ENCODE measurements at regions not wholly inside any gene's neighbourhood (a gene's known extent, or its start where the extent isn't known, plus 50 kb on each side); places are given as distances from the start of the nearest gene placed in this dataset.
"Not testable (repeated sequence)": the region's sequence is repeated elsewhere in the genome, so short reads cannot be mapped to it uniquely, and the experiment has no call there.

DNA sequence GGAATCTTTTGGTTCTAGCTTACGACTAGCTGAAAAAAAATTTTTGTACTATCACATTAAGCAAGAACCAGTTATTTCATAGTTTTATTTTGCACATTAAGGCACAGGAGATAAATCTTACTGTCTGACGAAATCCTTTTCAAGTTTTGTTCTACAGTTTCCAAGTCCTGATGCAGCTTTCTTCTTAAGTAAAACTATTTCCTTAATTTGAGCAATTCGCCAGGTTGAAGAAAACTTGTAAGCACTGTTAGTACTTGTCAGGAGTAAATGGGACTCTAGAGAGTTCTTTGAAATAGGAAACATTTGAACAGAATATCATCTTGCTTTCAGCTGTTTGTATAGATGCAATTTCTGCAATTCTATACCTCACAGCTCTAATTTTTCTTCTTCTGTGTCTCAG, 318.8 kb upstream of the ELAVL2 start:
- DNase-seq: no peak
- no peak overlapping the region for H3K4me2 ChIP-seq (ENCODE audit: unreplicated experiment)
- H3K79me2 ChIP-seq (ENCODE audit: insufficient read depth): no peaks in the 10 kb centered on the region
- H3F3A ChIP-seq (ENCODE audit: insufficient read depth): no peaks in the 10 kb centered on the region
- no peaks in the 10 kb centered on the region for H4K20me1 ChIP-seq (ENCODE audit: insufficient read depth)
- H3K27ac ChIP-seq: no peak overlapping the region
- in situ Hi-C loops (cut with MboI): no loop called here
- no peak overlapping the region for H2AFZ ChIP-seq
- H3K36me3 ChIP-seq (ENCODE audit: low read depth): no peaks in the 10 kb centered on the region
- H3K9me3 ChIP-seq (ENCODE audit: low read depth): no peaks in the 10 kb centered on the region
- no peaks in the 10 kb centered on the region for H3K9me2 ChIP-seq (ENCODE audit: insufficient read depth)
- TF ChIP-seq EZH2 (IDR thresholded peaks at IDR 0.05; ENCODE audit: insufficient read depth, poor library complexity, severe bottlenecking) (no peak), EZH2phosphoT487 (IDR thresholded peaks at IDR 0.05; ENCODE audit: insufficient read depth, low read depth) (no peak)
- H3K4me1 ChIP-seq (ENCODE audit: insufficient read depth): no peaks in the 10 kb centered on the region
- H3K4me3 ChIP-seq: no peak overlapping the region
- H3K9ac ChIP-seq: no peak overlapping the region
- 0 to 1% methylated on average over 3 of the region's 3 CpGs for WGBS, 2 experiments (ENCODE audit: low coverage in 1 of 2, low lambda C conversion rate in 2 of 2, missing lambda C conversion rate in 2 of 2)
- H3K27me3 ChIP-seq (replicated peaks; ENCODE audit: insufficient read depth): no peaks in the 10 kb centered on the region

DNA sequence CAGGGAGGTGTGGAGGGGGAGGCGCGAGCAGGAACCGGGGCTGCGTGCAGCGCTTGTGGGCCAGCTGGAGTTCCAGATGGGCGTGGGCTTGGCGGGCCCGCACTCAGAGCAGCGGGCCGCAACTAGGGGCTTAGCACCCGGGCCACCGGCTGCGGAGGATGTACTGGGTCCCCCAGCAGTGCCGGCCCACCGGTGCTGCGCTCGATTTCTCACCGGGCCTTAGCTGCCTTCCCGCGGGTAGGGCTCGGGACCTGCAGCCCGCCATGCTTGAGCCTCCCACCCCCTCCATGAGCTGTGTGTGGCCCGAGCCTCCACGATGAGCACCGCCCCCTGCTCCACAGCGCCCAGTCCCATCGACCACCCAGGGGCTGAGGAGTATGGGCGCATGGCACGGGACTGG, 309.0 kb upstream of the ELAVL2 start:
- H3K36me3 ChIP-seq (ENCODE audit: low read depth); H3K9me3 ChIP-seq (ENCODE audit: low read depth); H3K27ac ChIP-seq; H3K9ac ChIP-seq; H3K79me2 ChIP-seq (ENCODE audit: insufficient read depth); H3K27me3 ChIP-seq (replicated peaks; ENCODE audit: insufficient read depth); H3F3A ChIP-seq (ENCODE audit: insufficient read depth); in situ Hi-C loops (cut with MboI); H3K4me3 ChIP-seq; H4K20me1 ChIP-seq (ENCODE audit: insufficient read depth); H3K4me2 ChIP-seq (ENCODE audit: unreplicated experiment); H3K4me1 ChIP-seq (ENCODE audit: insufficient read depth); DNase-seq; H3K9me2 ChIP-seq (ENCODE audit: insufficient read depth); H2AFZ ChIP-seq: not testable (repeated sequence)
- WGBS, 2 experiments (ENCODE audit: low coverage in 1 of 2, low lambda C conversion rate in 2 of 2, missing lambda C conversion rate in 2 of 2): 70 to 76% methylated on average over 10 to 18 of the region's 29 CpGs

GRCh38 chr9:24132244-24132643, 306.2 kb upstream of the ELAVL2 start:
- Histone ChIP-seq H3F3A (ENCODE audit: insufficient read depth) (no peaks in the 10 kb centered on the region), H3K79me2 (ENCODE audit: insufficient read depth) (no peaks in the 10 kb centered on the region), H3K27ac (no peak overlapping the region), H3K4me3 (no peak overlapping the region), H3K36me3 (ENCODE audit: low read depth) (no peaks in the 10 kb centered on the region), H3K9ac (no peak overlapping the region), H3K4me1 (ENCODE audit: insufficient read depth) (no peaks in the 10 kb centered on the region), H3K9me2 (ENCODE audit: insufficient read depth) (no peaks in the 10 kb centered on the region), H4K20me1 (ENCODE audit: insufficient read depth) (no peaks in the 10 kb centered on the region), H3K27me3 (replicated peaks; ENCODE audit: insufficient read depth) (no peaks in the 10 kb centered on the region), H2AFZ (no peak overlapping the region), H3K4me2 (ENCODE audit: unreplicated experiment) (no peak overlapping the region), H3K9me3 (ENCODE audit: low read depth) (no peaks in the 10 kb centered on the region)
- no peak for TF ChIP-seq EZH2phosphoT487 (IDR thresholded peaks at IDR 0.05; ENCODE audit: insufficient read depth, low read depth)
- no peak for TF ChIP-seq EZH2 (IDR thresholded peaks at IDR 0.05; ENCODE audit: insufficient read depth, poor library complexity, severe bottlenecking)
- DNase-seq: no peak
- in situ Hi-C loops (cut with MboI): no loop called here
- WGBS, 2 experiments (ENCODE audit: low coverage in 1 of 2, low lambda C conversion rate in 2 of 2, missing lambda C conversion rate in 2 of 2): 42 to 43% methylated on average over 2 of the region's 2 CpGs

DNA sequence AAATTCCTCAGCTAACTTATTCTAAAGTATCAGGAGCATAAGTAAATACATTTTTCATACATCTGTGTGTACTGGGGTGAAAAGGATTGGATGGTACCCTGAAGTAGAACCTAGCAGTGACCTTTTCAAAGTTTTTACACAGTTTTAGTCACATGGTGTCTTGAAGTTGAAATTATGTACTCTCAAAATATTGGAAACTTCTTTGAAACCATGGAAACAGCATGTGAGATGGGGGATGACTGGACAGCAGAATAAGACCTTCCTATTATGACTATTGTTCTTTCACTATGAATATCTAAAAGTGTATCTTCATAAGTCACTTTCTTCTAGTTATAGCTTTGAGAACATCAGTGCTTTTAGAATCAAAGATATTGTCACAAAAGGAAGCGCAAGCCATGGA, 301.5 kb upstream of the ELAVL2 start:
- 40 to 47% methylated on average over 1 of the region's 1 CpG for WGBS, 2 experiments (ENCODE audit: low coverage in 1 of 2, low lambda C conversion rate in 2 of 2, missing lambda C conversion rate in 2 of 2)
- TF ChIP-seq EZH2 (IDR thresholded peaks at IDR 0.05; ENCODE audit: insufficient read depth, poor library complexity, severe bottlenecking) (no peak), EZH2phosphoT487 (IDR thresholded peaks at IDR 0.05; ENCODE audit: insufficient read depth, low read depth) (no peak)

GRCh38 chr9:24118190-24118589, 292.1 kb upstream of the ELAVL2 start:
- in situ Hi-C loops (cut with MboI): no loop called here
- Histone ChIP-seq H3K9me2 (ENCODE audit: insufficient read depth) (no peaks in the 10 kb centered on the region), H3K9ac (no peak overlapping the region), H2AFZ (no peak overlapping the region), H3K4me2 (ENCODE audit: unreplicated experiment) (no peak overlapping the region), H4K20me1 (ENCODE audit: insufficient read depth) (no peaks in the 10 kb centered on the region), H3K27ac (no peak overlapping the region), H3K4me3 (no peak overlapping the region), H3K9me3 (ENCODE audit: low read depth) (no peaks in the 10 kb centered on the region), H3F3A (ENCODE audit: insufficient read depth) (no peaks in the 10 kb centered on the region), H3K27me3 (replicated peaks; ENCODE audit: insufficient read depth) (no peaks in the 10 kb centered on the region), H3K36me3 (ENCODE audit: low read depth) (no peaks in the 10 kb centered on the region), H3K4me1 (ENCODE audit: insufficient read depth) (no peaks in the 10 kb centered on the region), H3K79me2 (ENCODE audit: insufficient read depth) (no peaks in the 10 kb centered on the region)
- DNase-seq: no peak
- 43 to 57% methylated on average over 5 of the region's 5 CpGs for WGBS, 2 experiments (ENCODE audit: low coverage in 1 of 2, low lambda C conversion rate in 2 of 2, missing lambda C conversion rate in 2 of 2)
- TF ChIP-seq EZH2 (IDR thresholded peaks at IDR 0.05; ENCODE audit: insufficient read depth, poor library complexity, severe bottlenecking) (no peak), EZH2phosphoT487 (IDR thresholded peaks at IDR 0.05; ENCODE audit: insufficient read depth, low read depth) (no peak)

More for the DNA sequence above, 301.5 kb upstream of the ELAVL2 start:
- no peaks in the 10 kb centered on the region for H3K27me3 ChIP-seq (replicated peaks; ENCODE audit: insufficient read depth)
- H3K36me3 ChIP-seq (ENCODE audit: low read depth): no peaks in the 10 kb centered on the region
- no peak overlapping the region for H3K4me2 ChIP-seq (ENCODE audit: unreplicated experiment)
- H3F3A ChIP-seq (ENCODE audit: insufficient read depth): no peaks in the 10 kb centered on the region
- no peaks in the 10 kb centered on the region for H3K79me2 ChIP-seq (ENCODE audit: insufficient read depth)
- H3K27ac ChIP-seq: no peak overlapping the region
- no peaks in the 10 kb centered on the region for H3K4me1 ChIP-seq (ENCODE audit: insufficient read depth)
- no peak overlapping the region for H3K9ac ChIP-seq
- no peaks in the 10 kb centered on the region for H4K20me1 ChIP-seq (ENCODE audit: insufficient read depth)
- H3K9me3 ChIP-seq (ENCODE audit: low read depth): no peaks in the 10 kb centered on the region
- H3K9me2 ChIP-seq (ENCODE audit: insufficient read depth): no peaks in the 10 kb centered on the region
- no peak for DNase-seq
- in situ Hi-C loops (cut with MboI): no loop called here
- no peak overlapping the region for H2AFZ ChIP-seq
- H3K4me3 ChIP-seq: no peak overlapping the region
